H1 (cell line): ENCODE measurements at regions not wholly inside any gene's neighbourhood (a gene's known extent, or its start where the extent isn't known, plus 50 kb on each side); places are given as distances from the start of the nearest gene placed in this dataset.

Source experiments
- CHD2 ChIP-seq: IDR thresholded peaks from 2 replicates; pipeline ENCODE4 v1.6.1; 2012; ENCODE audit warnings: low read length, improper control_type of control experiment
- CTCF ChIP-seq, 3 experiments: IDR thresholded peaks; 1 replicate in 2 of 3; 2 replicates in 1 of 3; pipeline versions ENCODE4 v1.5.1 to v1.6.1; 2011; ENCODE audit warnings: low read length in 3 of 3, mild to moderate bottlenecking in 3 of 3, inconsistent platforms in 2 of 3, low read depth in 1 of 3, moderate library complexity in 1 of 3; ENCODE audit not compliant: insufficient read depth in 1 of 3; ENCODE audit errors: control extremely low read depth in 1 of 3
- TAF7 ChIP-seq: optimal IDR thresholded peaks from 2 replicates; pipeline ENCODE3; 2011; ENCODE audit warnings: low read depth, mild to moderate bottlenecking, inconsistent platforms, low read length, moderate library complexity, borderline replicate concordance

- no peak for TF ChIP-seq TAF7
- TF ChIP-seq CHD2, result no peak
- no peak for TF ChIP-seq CTCF (IDR thresholded peaks at IDR 0.05; ENCODE audit: control extremely low read depth in 1 of 3, insufficient read depth in 1 of 3, low read depth in 1 of 3, low read length in 3 of 3)
Measured at GRCh38 chr6:4323322-4323721, 187.9 kb upstream of the ECI2 start.
